ENCODE measurements at regions not wholly inside any gene's neighbourhood (a gene's known extent, or its start where the extent isn't known, plus 50 kb on each side); places are given as distances from the start of the nearest gene placed in this dataset.

DNA sequence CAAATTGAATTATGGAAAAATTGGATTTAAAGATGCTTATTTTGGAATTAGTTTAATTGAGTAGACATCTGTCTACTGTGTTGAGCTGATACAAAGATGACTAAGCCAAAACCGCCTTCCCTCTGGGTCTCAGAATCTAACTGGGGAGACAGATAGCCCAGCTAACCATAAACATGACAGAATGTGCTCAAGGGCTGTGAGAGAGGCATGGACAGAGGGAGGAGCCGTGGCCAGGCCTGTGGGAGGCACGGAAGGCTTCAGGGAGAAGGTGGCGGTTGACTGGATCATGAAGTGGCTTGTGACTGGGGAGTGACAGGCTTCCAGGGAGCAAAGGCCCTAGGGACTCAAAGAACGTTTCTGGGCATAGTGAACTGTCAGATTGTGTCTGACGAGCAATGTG, 74.6 kb downstream of the DACT1 start:
- POLR2A ChIA-PET = no interaction called here
- no peak for DNase-seq (ENCODE audit: low read depth)
- no peak for TF ChIP-seq CTCF (IDR thresholded peaks at IDR 0.05; ENCODE audit: insufficient read depth, low read depth, low read length)
- CTCF ChIA-PET = no interaction called here
- Histone ChIP-seq H3K27me3 (ENCODE audit: control insufficient read depth, insufficient read depth, low read length) (no peaks in the 10 kb centered on the region), H3K4me3 (ENCODE audit: low read depth, low read length) (no peak overlapping the region), H3K36me3 (ENCODE audit: control insufficient read depth, insufficient read depth, low read length) (no peaks in the 10 kb centered on the region)

GRCh38 chr14:58713677-58714076, 75.9 kb downstream of the DACT1 start:
- TF ChIP-seq CTCF (IDR thresholded peaks at IDR 0.05; ENCODE audit: insufficient read depth, low read depth, low read length) = no peak
- ChIA-PET POLR2A (no interaction called here), CTCF (no interaction called here)
- Histone ChIP-seq H3K27me3 (ENCODE audit: control insufficient read depth, insufficient read depth, low read length) (no peaks in the 10 kb centered on the region), H3K4me3 (ENCODE audit: low read depth, low read length) (no peak overlapping the region), H3K36me3 (ENCODE audit: control insufficient read depth, insufficient read depth, low read length) (no peaks in the 10 kb centered on the region)
- DNase-seq (ENCODE audit: low read depth) = no peak

- H3K4me3 ChIP-seq (ENCODE audit: low read depth, low read length) = no peak overlapping the region
- no peaks in the 10 kb centered on the region for H3K36me3 ChIP-seq (ENCODE audit: control insufficient read depth, insufficient read depth, low read length)
- ChIA-PET CTCF (interaction anchor here (0.9 kb wide), 1 partner anchor 727 kb away, joined by 3 read pairs; no protein-coding TSS in a partner anchor), POLR2A (interaction anchor here (0.7 kb wide), 1 partner anchor 638 kb away, joined by 3 read pairs; no protein-coding TSS in a partner anchor)
- no peak for TF ChIP-seq CTCF (IDR thresholded peaks at IDR 0.05; ENCODE audit: insufficient read depth, low read depth, low read length)
- DNase-seq (ENCODE audit: low read depth) = no peak
- H3K27me3 ChIP-seq (ENCODE audit: control insufficient read depth, insufficient read depth, low read length) = no peaks in the 10 kb centered on the region
Measured at GRCh38 chr14:58716706-58717105, 78.9 kb downstream of the DACT1 start.

GRCh38 chr14:58717211-58717610, 79.4 kb downstream of the DACT1 start:
- TF ChIP-seq CTCF (IDR thresholded peaks at IDR 0.05; ENCODE audit: insufficient read depth, low read depth, low read length) = no peak
- no peak overlapping the region for H3K4me3 ChIP-seq (ENCODE audit: low read depth, low read length)
- ChIA-PET CTCF (interaction anchor here (0.9 to 1.0 kb wide), 2 partner anchors 9 to 727 kb away, joined by 3 read pairs; no protein-coding TSS in a partner anchor), POLR2A (interaction anchor here (0.6 kb wide), 1 partner anchor 23 kb away, joined by 4 read pairs; no protein-coding TSS in a partner anchor)
- DNase-seq (ENCODE audit: low read depth) = no peak
- no peaks in the 10 kb centered on the region for H3K27me3 ChIP-seq (ENCODE audit: control insufficient read depth, insufficient read depth, low read length)
- H3K36me3 ChIP-seq (ENCODE audit: control insufficient read depth, insufficient read depth, low read length) = no peaks in the 10 kb centered on the region

DNA sequence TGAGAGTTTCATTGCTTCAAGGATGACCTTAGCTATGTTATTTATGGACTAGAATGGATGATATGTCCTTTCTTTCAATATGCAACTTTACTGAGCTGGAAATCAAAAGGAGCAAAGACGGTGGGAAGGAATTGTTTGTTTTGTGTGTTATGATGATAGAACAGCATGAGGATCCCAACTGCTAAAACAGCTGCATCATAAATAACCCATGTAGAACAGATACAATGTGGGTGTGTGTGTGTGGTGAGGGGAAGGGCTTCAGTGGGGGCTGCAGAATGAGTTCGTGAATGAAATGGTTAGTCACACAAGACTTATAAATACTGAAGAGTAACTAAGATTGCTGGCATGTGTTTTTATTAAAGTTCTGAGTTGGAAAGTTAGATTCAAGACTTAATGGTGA, 80.1 kb downstream of the DACT1 start:
- Histone ChIP-seq H3K36me3 (ENCODE audit: control insufficient read depth, insufficient read depth, low read length) (no peaks in the 10 kb centered on the region), H3K4me3 (ENCODE audit: low read depth, low read length) (no peak overlapping the region), H3K27me3 (ENCODE audit: control insufficient read depth, insufficient read depth, low read length) (no peaks in the 10 kb centered on the region)
- no peak for TF ChIP-seq CTCF (IDR thresholded peaks at IDR 0.05; ENCODE audit: insufficient read depth, low read depth, low read length)
- CTCF ChIA-PET = interaction anchor here (0.9 to 1.0 kb wide), 2 partner anchors 10 to 726 kb away, joined by 3 read pairs; no protein-coding TSS in a partner anchor
- no peak for DNase-seq (ENCODE audit: low read depth)
- POLR2A ChIA-PET = interaction anchor here (0.6 kb wide), 1 partner anchor 24 kb away, joined by 4 read pairs; no protein-coding TSS in a partner anchor

Measured in BJ (cell line).